ENCODE measurements at regions not wholly inside any gene's neighbourhood (a gene's known extent, or its start where the extent isn't known, plus 50 kb on each side); places are given as distances from the start of the nearest gene placed in this dataset.
"Not testable (repeated sequence)": the region's sequence is repeated elsewhere in the genome, so short reads cannot be mapped to it uniquely, and the experiment has no call there.

DNA sequence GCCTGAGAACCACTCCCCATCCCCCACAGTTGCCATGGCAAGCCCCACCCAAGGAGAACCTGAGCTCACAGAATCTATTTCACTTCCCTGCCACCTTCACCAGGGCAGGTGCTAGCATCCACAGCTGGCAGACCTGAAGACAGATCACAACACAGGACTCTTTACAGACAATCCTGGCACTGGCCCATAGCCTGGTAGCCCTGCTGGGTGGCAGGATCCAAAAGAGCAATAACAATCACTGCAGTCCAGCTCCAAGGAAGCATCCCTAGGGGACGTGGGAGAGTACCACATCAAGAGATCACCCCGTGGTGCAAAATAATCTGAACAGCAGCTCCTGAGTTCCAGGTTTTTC, 463.2 kb upstream of the PIK3R1 start:
- H3K4me3 ChIP-seq = no peak overlapping the region
- H3K27ac ChIP-seq = no peak overlapping the region

DNA sequence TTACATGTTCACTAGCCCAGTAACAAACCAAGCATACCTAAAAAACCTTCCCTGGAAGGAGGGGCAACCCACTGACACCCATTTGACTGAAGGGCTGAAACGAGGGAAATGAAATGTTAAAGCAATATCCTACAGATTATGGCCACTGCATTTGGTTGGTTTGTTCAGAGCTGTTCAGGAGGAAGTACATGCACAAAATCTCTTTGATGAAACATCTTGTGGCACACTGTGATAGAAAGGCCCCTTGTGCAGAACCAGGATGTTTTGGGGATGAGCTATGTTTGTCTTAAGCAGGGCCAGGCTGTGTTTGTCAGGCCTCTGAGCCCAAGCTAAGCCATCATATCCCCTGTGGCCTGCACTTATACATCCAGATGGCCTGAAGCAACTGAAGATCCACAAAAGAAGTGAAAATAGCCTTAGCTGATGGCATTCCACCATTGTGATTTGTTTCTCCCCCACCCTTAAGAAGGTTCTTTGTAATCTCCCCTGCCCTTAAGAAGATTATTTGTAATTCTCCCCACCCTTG, 467.3 kb upstream of the PIK3R1 start:
- no peak overlapping the region for H3K27ac ChIP-seq
- H3K4me3 ChIP-seq = no peak overlapping the region

DNA sequence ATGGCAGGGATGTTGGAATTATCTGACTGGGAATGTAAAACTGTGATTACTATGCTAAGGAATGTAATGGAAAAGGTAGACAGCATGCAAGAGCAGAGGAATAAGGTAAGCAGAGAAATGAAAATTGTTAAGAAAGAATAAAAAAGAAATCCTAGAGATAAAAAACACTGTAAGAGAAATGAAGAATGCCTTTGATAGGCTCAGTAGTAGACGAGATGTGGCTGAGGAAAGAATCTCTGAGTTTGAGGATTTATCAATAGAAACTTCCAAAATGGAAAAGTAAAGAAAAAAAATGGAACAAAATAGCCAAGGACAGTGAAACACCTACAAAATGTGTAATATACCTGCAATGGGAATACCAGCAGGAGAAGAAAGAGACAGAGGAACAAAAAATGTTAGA, 468.5 kb upstream of the PIK3R1 start:
- Histone ChIP-seq H3K4me3 (no peak overlapping the region), H3K27ac (no peak overlapping the region)

DNA sequence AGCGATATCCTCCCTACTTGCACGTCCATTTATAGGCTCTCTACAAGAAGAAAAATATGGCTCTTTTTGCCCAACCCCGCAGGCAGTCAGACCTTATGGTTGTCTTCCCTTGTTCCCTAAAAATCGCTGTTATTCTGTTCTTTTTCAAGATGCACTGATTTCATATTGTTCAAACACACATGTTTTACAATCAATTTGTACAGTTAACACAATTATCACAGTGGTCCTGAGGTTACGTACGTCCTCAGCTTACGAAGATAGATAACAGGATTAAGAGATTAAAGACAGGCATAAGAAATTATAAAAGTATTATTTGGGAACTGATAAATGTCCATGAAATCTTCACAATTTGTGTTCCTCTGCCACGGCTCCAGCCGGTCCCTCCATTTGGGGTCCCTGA, 468.9 kb upstream of the PIK3R1 start:
- H3K27ac ChIP-seq, H3K4me3 ChIP-seq: not testable (repeated sequence)

DNA sequence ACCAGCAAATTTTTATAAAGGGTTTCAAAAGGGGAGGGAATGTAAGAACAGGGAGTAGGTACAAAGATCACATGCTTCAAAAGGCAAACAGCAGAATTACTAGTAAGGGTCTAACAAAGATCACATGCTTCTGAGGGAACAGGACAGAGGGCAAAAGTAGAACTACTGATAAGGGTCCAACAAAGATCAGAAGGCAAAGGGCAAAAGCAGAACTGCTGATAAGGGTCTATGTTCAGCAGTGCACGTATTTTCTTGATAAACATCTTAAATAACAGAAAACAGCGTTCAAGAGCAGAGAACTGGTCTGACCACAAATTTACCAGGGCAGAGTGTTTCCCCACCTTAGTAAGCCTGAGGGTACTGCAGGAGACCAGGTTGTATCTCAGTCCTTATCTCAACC, 469.5 kb upstream of the PIK3R1 start:
- no peak overlapping the region for H3K27ac ChIP-seq
- H3K4me3 ChIP-seq = no peak overlapping the region

DNA sequence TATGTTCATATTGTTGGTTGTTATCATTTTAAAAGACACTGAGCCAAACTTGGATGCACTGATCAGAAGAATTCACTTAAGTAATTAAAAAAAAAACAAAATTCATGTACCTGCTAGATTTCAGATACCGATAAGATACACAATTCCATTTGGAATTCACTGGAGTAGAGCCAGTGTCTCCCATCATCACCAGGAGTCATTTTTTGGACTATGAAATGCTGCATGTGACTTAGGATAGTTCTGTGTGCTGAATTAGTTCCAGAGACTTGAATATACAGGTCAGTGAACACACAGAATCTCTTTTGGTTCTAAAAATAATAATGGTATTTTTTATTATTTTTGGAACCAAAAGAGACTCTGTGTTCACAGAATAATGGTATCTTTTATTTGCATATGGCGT, 482.6 kb upstream of the PIK3R1 start:
- H3K27ac ChIP-seq = no peak overlapping the region
- H3K4me3 ChIP-seq = no peak overlapping the region

DNA sequence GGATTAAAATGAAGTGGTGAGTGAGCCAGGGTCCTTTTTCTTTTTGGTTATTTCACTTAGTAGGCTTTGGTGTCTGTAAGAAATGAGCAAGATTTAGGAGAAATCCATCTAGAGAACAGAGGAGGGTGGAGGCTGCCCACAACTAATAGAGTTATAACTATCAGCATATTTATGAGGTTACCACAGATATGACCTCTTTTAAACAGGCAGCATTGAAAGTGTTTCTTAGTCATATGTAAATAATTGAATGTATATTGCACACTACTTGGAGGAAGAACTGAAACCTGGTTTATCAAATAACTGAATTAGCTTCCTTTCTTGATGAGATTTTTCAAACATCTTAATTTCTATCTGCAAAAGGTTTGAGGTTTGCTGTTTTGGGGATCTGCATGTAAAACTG, 483.1 kb upstream of the PIK3R1 start:
- Histone ChIP-seq H3K27ac (no peak overlapping the region), H3K4me3 (no peak overlapping the region)

DNA sequence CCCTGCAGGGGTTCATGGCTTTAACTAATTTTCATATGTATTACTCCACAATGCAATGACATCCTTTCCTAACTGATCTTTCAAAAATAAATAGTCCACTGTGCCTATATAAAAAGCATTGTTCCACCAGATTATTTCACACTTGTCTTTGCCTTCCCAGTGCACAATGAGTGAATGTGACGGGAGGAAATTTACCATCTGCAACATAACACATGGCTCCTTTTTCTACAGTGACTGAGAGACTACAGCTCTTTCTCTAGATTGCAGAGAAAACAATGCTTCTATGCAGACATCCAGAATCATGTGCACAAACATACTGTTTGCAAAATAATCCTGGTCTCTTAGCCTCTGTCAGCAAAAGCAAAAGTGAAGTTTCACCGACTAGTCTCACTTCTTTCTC, 483.7 kb upstream of the PIK3R1 start:
- no peak overlapping the region for H3K27ac ChIP-seq

DNA sequence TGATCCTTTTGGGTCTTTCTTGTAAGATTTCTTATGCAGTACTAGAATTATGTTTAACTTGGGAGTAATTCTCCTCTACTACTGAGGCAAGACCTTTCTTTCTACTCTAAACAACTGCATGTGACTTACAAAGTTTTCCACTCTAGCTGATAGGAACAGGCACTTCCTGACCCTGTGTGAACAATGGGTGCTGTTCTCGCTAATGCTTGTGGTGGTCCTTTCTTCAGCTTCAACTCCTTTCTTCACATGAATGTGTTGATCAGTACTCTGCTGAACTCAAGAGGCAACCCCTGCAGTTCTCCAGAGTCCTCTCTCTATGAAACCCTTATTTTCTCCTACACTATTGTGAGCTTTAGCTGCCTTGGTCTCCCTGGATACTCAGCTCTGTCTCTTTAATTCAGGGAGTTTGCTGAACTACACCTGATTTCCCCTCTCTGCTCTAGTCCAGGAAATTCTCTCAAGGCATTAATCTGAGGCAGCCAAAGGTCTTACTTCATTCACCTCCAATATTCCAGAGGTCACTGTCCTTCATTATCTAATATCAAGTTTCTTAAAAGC, 484.6 kb upstream of the PIK3R1 start:
- no peak overlapping the region for H3K4me3 ChIP-seq

More for the DNA sequence above, 483.7 kb upstream of the PIK3R1 start:
- no peak overlapping the region for H3K4me3 ChIP-seq

DNA sequence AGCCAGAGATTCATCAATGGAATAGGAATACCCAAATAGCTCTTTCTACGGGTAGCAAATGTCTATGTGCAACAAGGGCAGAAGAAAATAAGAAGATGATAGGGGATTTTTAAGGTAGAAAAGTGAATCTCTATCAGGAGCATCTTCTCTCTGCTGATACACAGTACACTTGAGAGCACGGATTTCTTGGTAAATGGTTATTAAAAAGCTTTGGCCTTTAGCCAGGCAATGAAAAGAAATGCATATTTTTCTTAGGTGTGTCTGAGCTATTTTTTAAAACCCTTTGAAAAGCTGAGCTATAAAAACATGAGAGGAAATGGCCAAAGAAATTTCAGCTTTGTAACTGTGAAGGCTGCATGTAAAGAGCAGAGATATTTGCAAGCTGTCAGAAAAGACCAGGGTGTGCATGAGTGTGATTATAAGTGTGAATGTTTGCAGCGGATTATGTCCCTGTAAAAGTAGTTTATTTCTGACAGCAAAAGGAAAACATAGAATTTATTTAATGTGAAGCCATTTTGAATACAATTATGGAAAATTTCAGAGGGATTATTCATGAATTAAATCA, 487.1 kb upstream of the PIK3R1 start:
- Histone ChIP-seq H3K4me3 (no peak overlapping the region), H3K27ac (no peak overlapping the region)

More for the DNA sequence above, 484.6 kb upstream of the PIK3R1 start:
- H3K27ac ChIP-seq = no peak overlapping the region

DNA sequence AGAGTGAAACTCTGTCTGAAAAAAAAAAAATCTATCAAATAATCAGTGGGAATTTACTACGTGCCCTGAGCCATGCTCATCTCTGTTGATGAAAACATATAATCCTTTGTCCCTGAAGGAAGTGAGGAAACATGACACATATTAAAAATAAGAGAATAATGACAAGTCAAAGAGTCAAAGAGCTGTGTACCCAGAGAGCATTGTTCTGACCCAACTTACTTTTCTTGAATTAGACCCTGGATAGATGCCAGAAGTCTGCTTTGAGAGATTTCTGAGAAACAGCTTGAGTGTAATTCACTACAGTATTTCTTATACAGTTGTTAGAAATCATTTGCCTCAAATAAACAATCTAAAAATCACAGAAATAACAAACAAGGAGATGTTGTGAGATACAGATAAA, 490.0 kb upstream of the PIK3R1 start:
- H3K27ac ChIP-seq = no peak overlapping the region
- H3K4me3 ChIP-seq = no peak overlapping the region

DNA sequence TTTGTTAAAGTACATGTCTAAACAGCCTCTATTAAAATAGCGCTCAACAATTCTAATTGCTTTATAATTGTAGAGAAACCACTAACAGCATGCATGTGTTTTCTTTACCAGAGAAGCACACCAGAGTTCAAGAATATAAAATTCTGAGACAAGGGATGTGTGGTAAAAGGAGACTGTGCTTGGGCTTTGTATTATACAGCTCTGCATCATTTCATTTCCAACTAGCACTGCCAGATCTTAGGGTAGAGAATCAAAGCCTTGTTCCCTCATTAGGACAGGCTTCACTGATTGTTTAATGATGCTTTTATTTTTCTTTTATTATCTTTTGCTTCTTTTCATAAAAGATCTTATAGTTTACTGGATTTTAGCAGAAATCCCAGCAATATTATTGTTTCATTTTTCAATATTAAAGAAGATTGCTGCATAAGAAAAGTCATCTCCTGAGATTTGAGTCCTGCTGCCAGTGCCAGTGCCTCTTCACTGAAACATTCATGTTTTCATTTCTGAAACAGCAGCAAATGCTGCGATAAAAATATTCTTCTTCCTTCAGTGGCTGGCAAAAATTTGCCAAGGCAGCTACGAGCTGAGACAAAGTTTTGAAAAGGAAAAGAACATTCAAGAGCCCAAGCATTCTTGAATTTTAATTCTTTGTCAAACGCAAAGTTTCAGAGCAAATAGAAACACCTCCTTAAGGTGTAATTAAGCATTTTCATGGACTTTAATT, 491.0 kb upstream of the PIK3R1 start:
- H3K4me3 ChIP-seq = no peak overlapping the region
- peak overlapping the region in 1 of 21 experiments; percentile 22 for H3K27ac ChIP-seq

DNA sequence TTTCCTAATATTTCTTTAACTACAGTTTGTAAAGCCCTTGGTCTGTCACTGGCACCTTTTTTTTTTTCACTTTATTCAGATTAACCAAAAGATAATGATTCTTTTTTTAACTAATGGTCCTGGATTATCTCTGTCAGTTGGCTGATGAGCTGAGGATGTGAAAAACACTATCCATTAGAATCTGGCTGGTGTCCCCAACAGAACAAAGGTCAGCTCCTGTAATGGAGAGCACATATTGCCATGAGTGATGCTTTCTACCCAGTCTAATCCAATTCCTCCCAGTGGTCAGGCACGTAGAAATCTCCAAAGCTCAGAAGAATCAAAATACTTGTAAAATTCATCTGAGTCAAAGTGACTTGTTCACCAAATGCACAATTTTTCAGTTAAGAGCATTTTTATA, 491.7 kb upstream of the PIK3R1 start:
- no peak overlapping the region for H3K27ac ChIP-seq

DNA sequence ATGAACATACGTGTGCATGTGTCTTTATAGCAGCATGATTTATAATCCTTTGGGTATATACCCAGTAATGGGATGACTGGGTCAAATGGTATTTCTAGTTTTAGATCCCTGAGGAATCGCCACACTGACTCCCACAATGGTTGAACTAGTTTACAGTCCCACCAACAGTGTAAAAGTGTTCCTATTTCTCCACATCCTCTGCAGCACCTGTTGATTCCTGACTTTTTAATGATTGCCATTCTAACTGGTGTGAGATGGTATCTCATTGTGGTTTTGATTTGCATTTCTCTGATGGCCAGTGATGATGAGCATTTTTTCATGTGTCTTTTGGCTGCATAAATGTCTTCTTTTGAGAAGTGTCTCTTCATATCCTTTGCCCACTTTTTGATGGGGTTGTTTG, 493.0 kb upstream of the PIK3R1 start:
- H3K27ac ChIP-seq, H3K4me3 ChIP-seq: not testable (repeated sequence)

More for the DNA sequence above, 491.7 kb upstream of the PIK3R1 start:
- no peak overlapping the region for H3K4me3 ChIP-seq

DNA sequence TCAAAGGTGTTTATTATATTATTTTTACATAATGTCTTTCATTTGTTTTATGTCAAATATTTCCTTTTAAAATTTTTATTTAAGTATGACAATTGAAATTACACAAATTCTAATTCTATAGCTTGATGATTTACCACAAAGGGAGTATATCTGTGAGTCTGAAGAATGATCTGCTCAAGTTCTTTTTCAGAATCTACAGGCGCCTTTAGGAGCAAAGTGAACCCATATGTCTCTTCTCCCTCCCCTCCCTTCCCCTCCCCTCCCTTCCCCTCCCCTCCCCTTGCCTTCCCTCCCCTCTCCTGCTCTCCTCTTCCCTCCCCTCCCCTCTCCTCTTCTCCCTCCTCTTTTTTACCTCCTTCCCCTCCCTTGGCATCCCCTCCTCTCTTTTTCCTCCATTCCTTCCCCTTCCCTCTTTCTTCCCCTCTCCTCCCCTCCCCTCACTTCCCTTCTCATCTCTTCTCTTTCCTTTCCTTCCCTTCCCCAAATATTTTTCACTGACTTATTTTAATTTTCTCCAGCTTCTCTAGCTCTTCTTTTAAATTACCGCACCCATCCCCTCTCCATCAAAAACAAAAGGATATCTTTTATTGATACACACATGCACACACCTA, 495.3 kb upstream of the PIK3R1 start:
- Histone ChIP-seq H3K4me3 (no peak overlapping the region), H3K27ac (no peak overlapping the region)

DNA sequence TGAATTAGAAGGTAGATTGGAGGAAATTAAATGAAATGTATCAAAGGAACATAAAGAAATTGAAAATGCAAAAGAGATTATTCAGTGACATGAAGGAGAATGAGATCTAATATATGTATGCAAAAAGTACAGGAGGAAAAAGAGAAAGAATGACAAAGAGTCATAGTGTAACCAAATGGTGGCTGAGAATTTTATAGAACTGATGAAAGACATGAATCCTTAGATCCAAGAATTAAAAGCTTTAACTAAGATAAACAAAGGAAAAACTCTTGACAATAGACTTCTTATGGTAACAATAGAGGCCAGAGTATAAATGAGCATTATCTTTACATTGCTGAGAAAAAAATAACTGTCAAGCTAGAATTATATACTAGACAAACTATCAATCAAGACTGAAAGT, 505.4 kb upstream of the CD180 start:
- Histone ChIP-seq H3K4me3 (no peak overlapping the region), H3K27ac (no peak overlapping the region)

DNA sequence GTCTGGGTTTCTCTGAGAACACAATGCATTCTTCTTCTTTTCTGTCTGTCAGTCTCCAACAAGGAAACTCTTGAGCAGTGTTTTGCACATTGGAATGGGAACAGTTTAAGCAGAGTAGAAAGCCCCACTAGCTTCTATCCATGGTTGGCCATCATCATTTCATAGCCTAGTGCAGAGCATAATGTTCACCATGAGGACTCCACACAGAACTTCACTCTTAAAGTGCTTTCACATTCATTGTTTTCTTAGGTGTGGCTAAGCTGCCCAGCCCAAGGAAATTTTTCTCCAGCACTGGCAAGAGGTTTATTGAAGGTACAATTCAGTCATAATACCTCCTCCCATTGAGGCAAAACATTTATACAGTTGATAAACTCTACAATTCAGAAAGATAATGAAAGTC, 503.0 kb upstream of the CD180 start:
- Histone ChIP-seq H3K4me3 (no peak overlapping the region), H3K27ac (no peak overlapping the region)

DNA sequence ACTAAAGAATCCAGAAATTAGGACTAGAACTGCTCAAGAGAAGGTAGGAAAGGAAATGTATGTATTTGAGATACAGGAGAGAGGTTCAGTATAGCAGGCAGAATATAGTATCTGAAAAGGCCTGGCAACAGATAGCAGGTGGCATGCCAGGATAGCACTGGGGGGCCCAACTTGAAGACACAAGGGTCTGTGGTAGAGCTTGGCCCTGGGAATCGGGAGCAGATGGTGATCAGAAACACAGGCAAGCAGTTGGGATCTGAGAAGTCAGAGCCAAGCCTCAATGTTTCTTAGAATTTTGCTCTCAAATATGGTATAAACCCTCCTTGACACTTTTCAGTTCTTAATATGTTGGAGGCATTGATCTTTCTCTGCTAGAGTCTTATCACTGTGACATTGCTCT, 499.8 kb upstream of the CD180 start:
- no peak overlapping the region for H3K4me3 ChIP-seq
- H3K27ac ChIP-seq = no peak overlapping the region

DNA sequence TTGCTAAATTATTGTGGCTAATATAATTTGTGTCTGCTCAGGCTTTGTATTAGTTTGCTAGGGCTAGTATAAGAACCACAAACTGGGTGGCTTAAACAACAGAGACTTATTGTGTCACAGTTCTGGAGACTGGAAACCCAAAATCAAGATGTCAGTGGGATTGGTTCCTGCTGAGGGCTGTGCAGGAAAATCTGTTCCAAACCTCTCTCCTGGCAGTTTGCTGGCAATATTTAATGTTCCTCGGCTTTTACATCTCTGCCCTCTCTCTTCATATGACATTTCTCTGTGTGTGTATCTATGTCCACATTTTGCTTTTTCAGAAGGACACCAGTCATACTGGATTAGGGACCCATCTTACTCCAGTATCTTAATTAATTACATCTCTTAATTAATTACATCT, 498.8 kb upstream of the CD180 start:
- Histone ChIP-seq H3K4me3 (no peak overlapping the region), H3K27ac (peak overlapping the region in 1 of 21 experiments; percentile 5)

DNA sequence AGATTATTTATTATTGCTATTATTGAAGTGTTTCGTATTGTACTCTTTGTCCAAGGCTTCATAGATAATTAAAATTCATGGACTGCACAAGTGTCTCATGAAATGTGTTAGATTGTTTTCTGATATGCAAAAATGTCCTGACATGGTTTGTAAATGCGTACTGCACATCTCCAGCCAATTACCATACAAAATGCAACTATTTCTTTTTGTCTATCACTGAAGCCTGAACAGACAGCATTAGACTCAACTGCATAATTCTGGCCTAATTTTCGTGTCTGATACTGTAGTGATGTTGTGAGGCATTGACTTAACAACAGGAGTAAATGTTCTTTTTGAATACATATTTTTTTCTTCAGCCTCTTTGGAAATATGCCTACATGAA, 498.2 kb upstream of the CD180 start:
- Histone ChIP-seq H3K27ac (peak overlapping the region in 2 of 21 experiments; percentile 5 to 24), H3K4me3 (no peak overlapping the region)

Measured in skin epidermis (tissue), 12 donors.